Activated CD4-positive, alpha-beta memory T cell treated with anti-CD3 and anti-CD28 coated beads, Interleukin-2, amount 10 ng/mL, durations not matched to agents 7 days and 5 days (primary cell): ENCODE measurements at regions not wholly inside any gene's neighbourhood (a gene's known extent, or its start where the extent isn't known, plus 50 kb on each side); places are given as distances from the start of the nearest gene placed in this dataset.

Experiments
- CTCF ChIA-PET: fragments of 350-600 bp; sonication (Branson Sonifier 250); formaldehyde crosslinking; loops from one replicate; lab custom pipeline; 2021; ENCODE audit warnings: antibody characterized with exemption, inconsistent platforms; lab: Charles Lee
- POLR2A ChIA-PET: fragments of 350-600 bp; sonication (Branson Sonifier 250); formaldehyde crosslinking; loops from one replicate; lab custom pipeline; 2021; ENCODE audit warnings: antibody characterized with exemption; lab: Charles Lee
- DNase-seq: peaks from one replicate; pipeline ENCODE4 v3.0.0-alpha.2; 2020
- H3K27ac Mint-ChIP-seq: one replicate; pipeline ENCODE4 v1.8.0; 2021; ENCODE audit warnings: mild to moderate bottlenecking, mixed read lengths
- H3K27me3 Mint-ChIP-seq: one replicate; pipeline ENCODE4 v1.8.0; 2021; ENCODE audit warnings: mixed read lengths
- H3K36me3 Mint-ChIP-seq: one replicate; pipeline ENCODE4 v1.8.0; 2021; ENCODE audit warnings: low read depth, mixed read lengths
- H3K4me1 Mint-ChIP-seq: one replicate; pipeline ENCODE4 v1.8.0; 2021; ENCODE audit warnings: mixed read lengths
- H3K4me3 Mint-ChIP-seq: one replicate; pipeline ENCODE4 v1.8.0; 2021; ENCODE audit warnings: mild to moderate bottlenecking, mixed read lengths
- H3K9me3 Mint-ChIP-seq: one replicate; pipeline ENCODE4 v1.8.0; 2021; ENCODE audit warnings: mixed read lengths

- peaks cover 5% of the 10 kb centered on the region for H3K27me3 Mint-ChIP-seq
- POLR2A ChIA-PET = no interaction called here
- CTCF ChIA-PET = no interaction called here
- H3K27ac Mint-ChIP-seq = no peak overlapping the region
- no peaks in the 10 kb centered on the region for H3K4me1 Mint-ChIP-seq
- H3K9me3 Mint-ChIP-seq = no peaks in the 10 kb centered on the region
- no peak overlapping the region for H3K4me3 Mint-ChIP-seq
- no peaks in the 10 kb centered on the region for H3K36me3 Mint-ChIP-seq
- no peak for DNase-seq
Measured at GRCh38 chr10:79012567-79012966, 56.2 kb upstream of the ZMIZ1 start.

DNA sequence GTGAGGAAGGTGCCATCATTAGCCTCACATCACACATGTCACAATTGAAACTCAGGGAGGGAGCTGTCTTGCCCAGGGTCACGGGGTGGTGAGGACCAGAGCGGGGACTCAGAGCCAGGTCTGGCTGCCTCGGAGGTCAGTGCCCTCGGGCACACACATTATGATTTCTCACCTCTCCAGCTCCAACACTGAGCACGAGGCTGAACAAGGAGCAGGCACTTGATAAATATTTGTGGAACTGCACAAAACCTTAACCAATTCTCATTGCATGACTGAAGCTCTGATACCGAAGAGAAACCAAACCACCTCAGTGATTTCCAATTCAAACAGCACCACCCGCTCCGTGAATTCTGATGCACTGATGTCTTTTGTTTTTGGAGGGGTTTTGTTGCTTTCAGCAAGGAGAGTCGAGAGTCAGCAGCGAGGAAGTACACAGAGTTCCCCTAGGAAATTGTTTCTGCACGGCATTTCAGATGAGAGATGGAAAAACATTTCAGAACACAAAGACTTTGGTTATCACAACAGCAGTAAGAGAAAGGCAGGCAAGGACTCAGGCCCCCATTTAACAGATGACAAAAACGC, 55.3 kb upstream of the ZMIZ1 start:
- no peaks in the 10 kb centered on the region for H3K4me1 Mint-ChIP-seq

DNA sequence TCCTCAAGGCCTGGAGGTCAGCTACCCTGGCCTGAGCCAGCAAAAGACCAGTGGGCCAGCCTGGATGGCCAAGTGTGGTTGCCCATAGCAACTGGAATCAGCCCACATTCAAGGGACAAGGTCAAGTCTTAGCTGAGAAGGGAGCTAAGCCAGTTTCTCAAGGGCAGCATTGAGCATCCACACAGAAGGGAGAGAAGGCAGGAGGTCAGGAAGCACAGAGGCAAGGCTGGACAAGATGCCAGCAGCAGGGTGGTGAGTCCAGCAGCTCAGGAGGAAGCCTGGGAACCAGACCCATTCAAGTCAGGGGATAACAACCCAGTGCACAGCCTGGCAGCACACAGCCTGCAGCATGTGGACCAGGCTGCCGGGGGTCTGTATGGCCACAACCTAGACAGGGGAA, 54.0 kb upstream of the ZMIZ1 start:
- H3K4me1 Mint-ChIP-seq = no peaks in the 10 kb centered on the region
- H3K27ac Mint-ChIP-seq = no peak overlapping the region
- no peaks in the 10 kb centered on the region for H3K9me3 Mint-ChIP-seq
- H3K36me3 Mint-ChIP-seq = no peaks in the 10 kb centered on the region
- no peak overlapping the region for H3K4me3 Mint-ChIP-seq
- H3K27me3 Mint-ChIP-seq = peaks cover 5% of the 10 kb centered on the region
- ChIA-PET CTCF (no interaction called here), POLR2A (no interaction called here)
- no peak for DNase-seq

More for the DNA sequence above, 55.3 kb upstream of the ZMIZ1 start:
- H3K9me3 Mint-ChIP-seq = no peaks in the 10 kb centered on the region
- no peaks in the 10 kb centered on the region for H3K36me3 Mint-ChIP-seq
- no peak overlapping the region for H3K27ac Mint-ChIP-seq
- H3K27me3 Mint-ChIP-seq = peaks cover 5% of the 10 kb centered on the region
- ChIA-PET POLR2A (no interaction called here), CTCF (no interaction called here)
- H3K4me3 Mint-ChIP-seq = no peak overlapping the region
- no peak for DNase-seq

GRCh38 chr10:79017882-79018520, 50.8 kb upstream of the ZMIZ1 start:
- CTCF ChIA-PET = no interaction called here
- Mint-ChIP-seq H3K27ac (no peak overlapping the region), H3K9me3 (no peaks in the 10 kb centered on the region), H3K4me3 (no peak overlapping the region), H3K4me1 (peaks cover 2% of the 10 kb centered on the region), H3K27me3 (peaks cover 3% of the 10 kb centered on the region), H3K36me3 (no peaks in the 10 kb centered on the region)
- no peak for DNase-seq
- POLR2A ChIA-PET = no interaction called here

GRCh38 chr10:79018521-79019011, 50.2 kb upstream of the ZMIZ1 start:
- no peak for DNase-seq
- no peaks in the 10 kb centered on the region for H3K36me3 Mint-ChIP-seq
- H3K27ac Mint-ChIP-seq = no peak overlapping the region
- ChIA-PET POLR2A (no interaction called here), CTCF (no interaction called here)
- peaks cover 2% of the 10 kb centered on the region for H3K4me1 Mint-ChIP-seq
- no peak overlapping the region for H3K4me3 Mint-ChIP-seq
- H3K27me3 Mint-ChIP-seq = peaks cover 3% of the 10 kb centered on the region
- no peaks in the 10 kb centered on the region for H3K9me3 Mint-ChIP-seq
